Rectal smooth muscle tissue (tissue), 1 donor: ENCODE measurements at regions not wholly inside any gene's neighbourhood (a gene's known extent, or its start where the extent isn't known, plus 50 kb on each side); places are given as distances from the start of the nearest gene placed in this dataset.
A peak's percentile ranks its signal among the peaks of the same experiment; 100 is the strongest.

Experiments
- H3K27ac ChIP-seq: one replicate; pipeline ENCODE4 v1.7.0; 2013; ENCODE audit warnings: low read depth, low read length, inconsistent platforms
- H3K27me3 ChIP-seq: one replicate; pipeline ENCODE4 v1.7.0; 2013; ENCODE audit warnings: low read length; ENCODE audit not compliant: control insufficient read depth, insufficient read depth
- H3K36me3 ChIP-seq: one replicate; pipeline ENCODE4 v1.7.0; 2013; ENCODE audit warnings: low read length; ENCODE audit not compliant: control insufficient read depth, insufficient read depth
- H3K4me1 ChIP-seq: one replicate; pipeline ENCODE4 v1.7.0; 2013; ENCODE audit warnings: low read length; ENCODE audit not compliant: control insufficient read depth, insufficient read depth
- H3K4me3 ChIP-seq: one replicate; pipeline ENCODE4 v1.7.0; 2013; ENCODE audit warnings: low read length
- H3K9ac ChIP-seq: one replicate; pipeline ENCODE4 v1.7.0; 2013; ENCODE audit warnings: low read length

GRCh38 chr15:39124155-39124552 is 456.7 kb upstream of the THBS1 start:
- H3K9ac ChIP-seq = no peak overlapping the region
- no peak overlapping the region for H3K4me3 ChIP-seq
- H3K4me1 ChIP-seq = peaks cover 20% of the 10 kb centered on the region
- H3K27ac ChIP-seq = no peak overlapping the region
- no peaks in the 10 kb centered on the region for H3K27me3 ChIP-seq
- no peaks in the 10 kb centered on the region for H3K36me3 ChIP-seq

- no peak overlapping the region for H3K27ac ChIP-seq
- H3K36me3 ChIP-seq = no peaks in the 10 kb centered on the region
- H3K27me3 ChIP-seq = no peaks in the 10 kb centered on the region
- no peak overlapping the region for H3K4me3 ChIP-seq
- no peak overlapping the region for H3K9ac ChIP-seq
- H3K4me1 ChIP-seq = peaks cover 20% of the 10 kb centered on the region
Measured at GRCh38 chr15:39124553-39125171, 456.2 kb upstream of the THBS1 start.

DNA sequence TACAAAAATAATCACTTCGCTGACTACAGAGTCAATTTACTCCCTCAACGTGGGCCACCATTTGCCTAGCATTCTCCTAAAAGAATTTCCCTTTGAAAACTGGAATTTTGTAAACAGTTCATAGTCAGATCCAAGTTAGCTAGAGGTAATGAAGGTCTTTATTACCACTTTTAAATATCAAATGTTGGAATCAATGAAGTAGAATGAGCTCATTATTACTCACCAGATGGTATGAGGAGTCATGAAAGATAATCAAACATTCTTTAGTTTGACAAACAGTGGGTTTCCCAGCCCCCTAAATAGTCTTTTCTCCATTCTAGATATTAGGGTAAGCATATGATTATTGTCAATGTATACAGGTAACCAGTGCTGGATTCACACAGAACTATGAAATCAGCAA is 455.7 kb upstream of the THBS1 start:
- Histone ChIP-seq H3K9ac (no peak overlapping the region), H3K27ac (no peak overlapping the region), H3K36me3 (no peaks in the 10 kb centered on the region), H3K27me3 (no peaks in the 10 kb centered on the region), H3K4me1 (peaks cover 20% of the 10 kb centered on the region), H3K4me3 (no peak overlapping the region)

DNA sequence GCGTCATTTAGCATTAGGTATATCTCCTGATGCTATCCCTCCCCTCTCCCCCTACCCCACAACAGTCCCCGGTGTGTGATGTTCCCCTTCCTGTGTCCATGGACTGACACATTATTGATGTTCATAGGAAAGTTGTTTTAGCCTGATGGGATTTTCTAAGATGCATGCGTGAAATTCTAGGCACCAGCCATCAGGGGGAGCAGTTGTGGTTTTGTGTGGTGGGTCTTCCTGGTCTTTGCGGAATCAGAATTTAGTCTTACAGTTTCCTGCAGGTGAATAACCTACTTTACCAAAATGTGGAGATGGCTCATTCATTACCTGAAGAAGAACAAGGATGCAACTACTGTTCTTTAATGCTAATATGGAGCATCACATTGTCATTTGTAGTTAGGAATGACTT is 455.0 kb upstream of the THBS1 start:
- Histone ChIP-seq H3K27ac (no peak overlapping the region), H3K36me3 (no peaks in the 10 kb centered on the region), H3K4me1 (peaks cover 20% of the 10 kb centered on the region), H3K27me3 (no peaks in the 10 kb centered on the region), H3K4me3 (no peak overlapping the region), H3K9ac (no peak overlapping the region)

DNA sequence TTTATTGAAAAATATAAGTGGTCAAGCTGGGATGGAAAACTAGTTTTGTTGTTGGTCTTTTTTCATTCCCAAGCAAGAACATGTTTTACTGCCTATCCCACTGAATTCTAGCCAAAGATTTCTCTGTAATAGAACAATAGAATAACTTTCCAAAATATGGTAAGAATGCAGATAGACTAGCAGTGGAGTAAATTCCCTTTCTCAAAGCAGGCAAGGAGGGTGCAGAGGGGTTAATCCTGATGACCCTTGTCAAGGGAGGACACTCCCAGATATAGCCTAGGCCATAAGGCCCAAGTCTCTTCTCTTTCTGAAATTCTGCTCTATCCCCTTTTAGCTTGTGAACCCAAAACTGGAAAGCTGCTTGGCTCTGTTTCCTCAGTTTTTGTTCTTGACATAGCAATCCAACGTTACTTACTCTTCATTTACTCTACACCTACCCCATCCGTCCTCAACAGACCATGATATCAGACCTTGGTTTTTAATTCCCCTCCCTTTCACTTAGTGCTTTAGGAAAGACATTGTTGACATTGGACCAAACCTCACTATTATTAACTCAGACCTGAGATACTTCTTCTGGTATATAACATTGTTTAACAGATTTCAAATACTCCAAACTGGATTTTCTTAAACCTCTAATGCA is 453.6 kb upstream of the THBS1 start:
- Histone ChIP-seq H3K27me3 (no peaks in the 10 kb centered on the region), H3K4me1 (peaks cover 20% of the 10 kb centered on the region), H3K36me3 (no peaks in the 10 kb centered on the region), H3K27ac (peak overlapping the region; percentile 76), H3K4me3 (no peak overlapping the region), H3K9ac (no peak overlapping the region)

DNA sequence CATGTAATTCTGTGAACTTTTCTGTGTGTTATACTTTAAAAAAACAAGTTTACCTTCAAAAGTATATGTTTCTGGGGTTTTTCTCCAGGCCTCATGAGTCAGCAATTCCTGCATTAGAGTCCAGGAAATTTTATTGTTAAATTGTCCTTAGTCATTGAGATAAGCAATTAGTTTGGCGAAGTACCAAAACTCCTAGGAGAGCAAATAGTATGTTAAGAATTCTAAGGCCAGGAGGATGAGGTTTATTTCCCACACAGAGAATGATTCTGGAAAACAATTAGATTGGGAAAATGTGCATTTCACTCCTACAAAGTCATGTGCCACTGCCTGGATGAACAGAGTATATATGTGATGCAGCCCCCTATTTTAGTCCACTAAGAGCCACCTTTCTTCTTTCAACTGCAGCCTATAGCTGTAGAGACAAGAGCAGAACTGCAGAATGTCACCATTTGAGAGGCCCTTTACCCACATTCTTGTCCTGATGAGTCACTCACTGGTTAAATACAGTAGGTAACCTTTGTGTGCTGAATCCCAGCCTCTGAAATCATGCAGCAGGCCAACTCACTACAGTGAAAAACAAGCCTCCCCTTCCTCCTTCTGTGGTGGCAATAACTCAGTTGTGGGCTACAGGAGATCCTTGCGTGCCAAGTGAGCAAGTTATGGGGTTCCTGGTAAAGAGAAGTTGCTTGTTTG is 452.8 kb upstream of the THBS1 start:
- Histone ChIP-seq H3K4me1 (peaks cover 27% of the 10 kb centered on the region), H3K9ac (no peak overlapping the region), H3K27ac (peak overlapping the region; percentile 76), H3K4me3 (no peak overlapping the region), H3K36me3 (no peaks in the 10 kb centered on the region), H3K27me3 (no peaks in the 10 kb centered on the region)

- H3K9ac ChIP-seq = no peak overlapping the region
- H3K36me3 ChIP-seq = no peaks in the 10 kb centered on the region
- H3K4me1 ChIP-seq = peaks cover 32% of the 10 kb centered on the region
- no peaks in the 10 kb centered on the region for H3K27me3 ChIP-seq
- peak overlapping the region; percentile 76 for H3K27ac ChIP-seq
- H3K4me3 ChIP-seq = no peak overlapping the region
Measured at GRCh38 chr15:39128746-39129145, 452.1 kb upstream of the THBS1 start.

DNA sequence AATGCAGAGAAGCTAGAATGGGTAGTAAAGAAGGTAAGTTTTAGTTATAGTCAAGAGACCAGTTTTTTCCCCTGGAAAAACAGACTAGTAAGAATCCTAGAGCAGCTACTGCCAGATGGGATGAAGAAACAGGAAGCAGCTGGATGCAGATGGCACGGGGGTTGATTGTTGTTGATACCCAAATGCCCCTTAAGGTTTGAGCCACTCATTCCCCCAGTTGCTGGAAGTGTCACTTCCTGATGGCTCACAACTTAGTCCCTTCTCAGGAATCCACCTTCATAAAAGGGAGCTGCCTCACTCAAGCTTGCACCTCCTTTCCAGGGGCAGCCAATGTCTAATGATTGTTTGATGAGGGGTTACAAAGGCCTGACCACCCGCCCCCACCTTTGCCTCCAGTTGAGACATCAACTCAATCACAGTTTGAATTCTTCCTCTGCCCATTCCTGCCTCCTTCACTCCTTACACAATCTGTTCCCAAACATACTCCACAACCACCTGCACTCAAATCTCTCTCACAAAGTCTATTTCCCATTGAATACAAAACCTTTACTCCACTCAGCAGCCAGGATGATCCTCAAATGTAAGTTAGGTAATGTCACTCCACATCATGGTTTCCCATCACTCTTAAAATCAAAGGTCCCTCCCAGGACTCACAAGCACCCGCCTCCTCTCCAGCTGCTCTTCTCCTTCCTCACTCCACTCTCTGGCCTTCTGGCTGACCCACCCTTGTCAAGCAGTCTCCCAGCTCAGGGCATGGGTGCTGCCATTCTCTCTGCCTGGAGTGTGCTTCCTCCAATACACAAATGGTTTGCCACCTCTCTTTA is 450.1 kb upstream of the THBS1 start:
- H3K9ac ChIP-seq = no peak overlapping the region
- H3K4me3 ChIP-seq = no peak overlapping the region
- H3K27me3 ChIP-seq = no peaks in the 10 kb centered on the region
- peaks cover 34% of the 10 kb centered on the region for H3K4me1 ChIP-seq
- peak overlapping the region; percentile 88 for H3K27ac ChIP-seq
- H3K36me3 ChIP-seq = no peaks in the 10 kb centered on the region

GRCh38 chr15:39131609-39132008 is 449.3 kb upstream of the THBS1 start:
- peak overlapping the region; percentile 88 for H3K27ac ChIP-seq

DNA sequence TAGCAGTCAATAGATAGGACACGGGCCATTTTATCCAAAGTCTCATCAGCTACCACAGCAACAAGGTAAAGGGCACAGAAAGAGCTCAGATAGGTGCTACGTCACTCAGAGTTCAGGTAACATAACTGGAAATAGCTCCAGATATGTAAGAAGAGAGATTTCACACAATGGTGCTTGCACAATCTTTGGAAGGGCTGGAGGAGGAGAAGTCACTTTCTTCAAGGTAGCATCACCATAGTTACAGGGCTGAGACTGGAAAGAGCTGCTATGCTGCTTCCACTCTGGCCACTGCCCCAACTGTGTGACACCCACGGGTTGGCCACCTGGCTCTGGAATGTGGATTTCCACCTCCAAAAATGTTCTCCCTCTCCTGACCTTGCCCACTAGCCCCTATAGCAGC is 448.8 kb upstream of the THBS1 start:
- H3K27ac ChIP-seq = peak overlapping the region; percentile 88
- no peak overlapping the region for H3K4me3 ChIP-seq
- no peak overlapping the region for H3K9ac ChIP-seq
- peaks cover 33% of the 10 kb centered on the region for H3K4me1 ChIP-seq
- no peaks in the 10 kb centered on the region for H3K36me3 ChIP-seq
- no peaks in the 10 kb centered on the region for H3K27me3 ChIP-seq

More at GRCh38 chr15:39131609-39132008, 449.3 kb upstream of the THBS1 start:
- Histone ChIP-seq H3K4me3 (no peak overlapping the region), H3K4me1 (peaks cover 34% of the 10 kb centered on the region), H3K36me3 (no peaks in the 10 kb centered on the region), H3K27me3 (no peaks in the 10 kb centered on the region), H3K9ac (no peak overlapping the region)

GRCh38 chr15:39132954-39133600 is 447.8 kb upstream of the THBS1 start:
- H3K27ac ChIP-seq = peak overlapping the region; percentile 88
- no peaks in the 10 kb centered on the region for H3K36me3 ChIP-seq
- H3K4me3 ChIP-seq = no peak overlapping the region
- H3K27me3 ChIP-seq = no peaks in the 10 kb centered on the region
- H3K9ac ChIP-seq = no peak overlapping the region
- peaks cover 23% of the 10 kb centered on the region for H3K4me1 ChIP-seq

DNA sequence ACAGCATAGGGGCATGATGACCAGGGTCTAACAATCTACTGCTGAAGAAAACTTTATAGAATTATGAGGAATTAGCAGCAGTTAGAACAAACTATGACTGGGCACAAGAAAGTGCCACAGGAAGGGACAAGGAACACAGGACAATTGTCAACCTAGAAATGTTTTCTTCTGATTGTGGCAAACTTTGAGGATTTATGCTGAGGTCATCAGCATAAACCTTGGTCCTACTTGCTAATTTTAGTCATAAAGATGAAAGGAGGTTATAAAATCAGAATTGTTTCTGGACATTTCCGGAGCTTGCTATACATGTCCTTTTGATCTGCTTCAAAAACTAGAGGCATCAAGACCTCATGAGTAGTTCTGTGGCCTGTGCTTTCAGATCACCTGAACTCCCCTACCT is 446.6 kb upstream of the THBS1 start:
- Histone ChIP-seq H3K27ac (peak overlapping the region; percentile 81), H3K4me3 (no peak overlapping the region), H3K9ac (no peak overlapping the region), H3K36me3 (no peaks in the 10 kb centered on the region), H3K27me3 (no peaks in the 10 kb centered on the region), H3K4me1 (peaks cover 14% of the 10 kb centered on the region)
